SIG-M5 treated with dmso at 0.1 percent for 504 hours (cell line): ENCODE measurements at regions not wholly inside any gene's neighbourhood (a gene's known extent, or its start where the extent isn't known, plus 50 kb on each side); places are given as distances from the start of the nearest gene placed in this dataset.

ENCODE experiments used
- DNase-seq: peaks from one replicate; lab custom pipeline; 2025; ENCODE audit not compliant: unreplicated experiment; lab: John Stamatoyannopoulos, UW

- no peak for DNase-seq
Measured at GRCh38 chr15:69529961-69530633, 77.5 kb downstream of the RPLP1 start.

- DNase-seq: no peak
Measured at GRCh38 chr15:69530991-69531664, 78.5 kb downstream of the RPLP1 start.

GRCh38 chr15:69531665-69532027 lies 79.0 kb downstream of the RPLP1 start:
- no peak for DNase-seq

DNA sequence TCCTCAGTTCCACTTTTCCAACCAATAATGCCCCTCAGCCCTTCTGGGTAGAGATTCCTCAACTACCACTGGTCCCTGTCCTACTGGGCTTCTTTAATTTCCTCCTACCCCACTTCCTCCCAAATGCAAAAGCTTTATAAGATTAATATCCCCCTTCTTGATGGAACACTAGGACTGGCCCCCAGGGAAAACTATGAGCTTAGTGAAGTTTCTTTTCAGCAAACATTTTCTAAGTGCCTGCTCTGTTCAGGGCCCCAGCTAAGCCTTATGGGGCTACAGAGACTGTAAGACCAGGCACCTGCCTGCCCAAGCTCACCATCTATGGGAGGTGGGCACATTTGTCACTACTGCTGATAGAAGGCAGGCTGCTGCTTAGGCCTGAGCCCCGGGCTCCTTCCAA lies 79.4 kb downstream of the RPLP1 start:
- DNase-seq: no peak

- DNase-seq: no peak
Measured at GRCh38 chr15:69532856-69533255, 80.2 kb downstream of the RPLP1 start.

- DNase-seq: no peak
Measured at GRCh38 chr15:69533522-69533921, 80.9 kb downstream of the RPLP1 start.

DNA sequence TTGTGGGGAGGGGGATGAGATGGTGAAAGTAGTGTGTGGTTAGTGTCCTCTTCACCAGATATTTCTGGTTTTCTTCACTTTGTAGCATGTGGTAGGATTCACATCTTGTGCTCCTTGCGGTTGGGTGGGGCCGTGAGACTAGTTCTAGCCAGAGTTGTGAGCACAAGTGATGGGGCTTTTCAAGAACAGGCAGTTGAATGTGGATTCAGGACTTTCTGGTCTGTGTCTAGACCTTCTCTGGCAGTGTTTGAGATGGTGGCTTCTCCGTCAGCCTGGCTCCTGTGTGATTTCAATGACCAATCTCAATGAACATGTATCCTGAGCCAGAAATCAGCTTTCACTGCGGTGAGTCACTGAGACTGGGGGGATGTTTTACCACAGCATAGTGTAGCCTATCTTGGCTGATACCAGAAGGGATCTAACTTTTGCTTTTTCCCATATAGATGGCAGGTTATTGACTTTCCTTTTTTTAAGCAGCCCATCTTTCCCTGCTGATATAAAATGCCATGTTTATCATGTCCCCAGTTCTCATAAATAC lies 82.6 kb downstream of the RPLP1 start:
- peak; percentile 6 for DNase-seq

DNA sequence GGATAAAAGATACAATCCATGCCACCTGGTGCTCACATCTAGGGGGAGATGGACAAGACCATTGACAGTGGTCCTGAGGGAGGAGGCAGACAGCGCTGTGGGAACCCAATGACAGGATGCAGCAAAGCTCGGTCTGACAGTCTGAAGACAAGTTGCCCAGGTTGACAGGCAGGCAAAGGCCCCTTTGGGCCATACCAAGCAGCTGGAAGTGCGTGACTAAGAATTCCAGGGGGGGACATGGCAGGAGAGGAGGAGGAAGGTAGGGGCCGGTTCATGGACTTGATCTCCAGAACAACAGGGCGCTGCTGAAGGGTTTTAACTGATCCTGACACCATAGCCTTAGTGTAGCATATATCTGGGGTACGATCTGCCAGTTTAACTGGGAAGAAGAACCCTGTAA lies 83.4 kb downstream of the RPLP1 start:
- no peak for DNase-seq

DNA sequence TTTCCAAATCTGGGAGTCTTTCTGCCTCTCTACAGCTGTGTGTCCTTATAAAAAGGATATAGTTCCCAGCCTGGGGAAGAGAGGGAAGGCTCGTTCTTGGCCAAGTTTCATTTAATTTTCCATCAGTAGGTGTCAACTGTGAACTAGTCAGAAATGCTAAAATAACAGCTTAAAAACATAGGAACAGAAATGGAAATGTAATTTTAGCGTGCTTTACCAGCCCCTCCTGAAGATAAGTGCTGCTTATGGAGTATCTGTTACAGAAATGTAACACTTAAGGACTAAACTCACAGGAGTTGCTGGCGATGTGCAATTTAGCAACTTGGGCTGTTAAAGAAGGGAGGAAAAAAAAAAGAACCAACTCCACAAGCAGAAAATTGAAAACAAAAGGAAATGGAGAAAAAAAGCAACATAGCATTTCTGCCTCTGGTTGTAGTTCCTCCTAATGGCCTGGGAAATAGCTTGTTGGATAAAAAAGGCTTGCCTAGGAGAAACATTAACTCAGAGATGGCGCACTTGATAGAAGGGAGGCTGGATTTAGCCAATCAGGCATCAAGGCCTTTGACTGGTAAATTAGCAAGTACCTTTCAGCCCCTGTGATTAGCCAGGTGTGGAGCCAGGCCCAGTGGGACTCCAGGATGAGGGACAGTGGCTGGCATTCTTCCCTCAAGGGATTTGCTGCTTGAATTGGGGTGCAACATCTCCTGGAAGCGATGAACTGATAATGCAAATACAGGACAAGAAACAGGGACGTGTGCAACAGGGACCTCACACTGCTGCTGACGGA lies 84.3 kb downstream of the RPLP1 start:
- DNase-seq: no peak

DNA sequence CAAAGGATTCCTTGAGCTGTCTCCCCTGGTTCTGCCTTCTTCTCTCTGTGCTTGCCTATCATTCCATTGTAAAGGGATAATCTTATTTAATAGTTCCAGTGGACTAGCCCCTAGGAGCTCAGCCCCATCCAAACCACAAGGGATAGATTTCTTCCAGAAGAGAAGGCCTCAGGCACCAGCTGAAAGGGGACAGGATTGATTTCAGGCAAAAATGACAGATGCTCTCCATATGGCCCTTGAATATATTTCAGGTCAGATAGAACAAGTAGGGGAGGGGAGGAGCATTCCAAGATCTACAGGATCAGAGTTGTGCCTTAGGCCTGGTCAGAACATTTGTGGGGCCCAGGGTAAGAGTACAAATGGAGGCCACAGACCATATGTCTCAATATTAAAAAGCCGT lies 85.3 kb downstream of the RPLP1 start:
- DNase-seq: no peak

DNA sequence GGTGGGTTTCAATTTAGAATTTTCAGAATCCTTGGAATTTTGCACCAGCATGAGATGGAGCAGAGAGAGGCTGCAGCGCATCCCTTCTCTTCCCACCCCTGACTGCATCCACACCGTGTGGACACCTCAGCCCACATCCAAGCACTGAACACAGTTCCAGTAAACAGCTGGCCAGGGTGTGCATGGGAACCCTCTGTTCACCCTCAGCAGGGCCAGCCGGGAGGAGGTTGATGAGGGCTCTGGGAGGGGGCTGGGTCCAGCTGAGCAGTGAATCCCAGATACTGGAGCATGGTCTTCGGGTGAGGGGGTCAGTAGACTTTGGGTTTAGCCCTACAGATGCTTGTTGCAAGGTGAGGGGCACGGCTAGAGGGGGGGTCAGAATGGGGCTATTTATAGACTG lies 85.8 kb downstream of the RPLP1 start:
- no peak for DNase-seq

- DNase-seq: no peak
Measured at GRCh38 chr15:69539345-69539744, 86.7 kb downstream of the RPLP1 start.

GRCh38 chr15:69540622-69541021 lies 88.0 kb downstream of the RPLP1 start:
- no peak for DNase-seq

- DNase-seq: no peak
Measured at GRCh38 chr15:69542028-69542427, 89.4 kb downstream of the RPLP1 start.

DNA sequence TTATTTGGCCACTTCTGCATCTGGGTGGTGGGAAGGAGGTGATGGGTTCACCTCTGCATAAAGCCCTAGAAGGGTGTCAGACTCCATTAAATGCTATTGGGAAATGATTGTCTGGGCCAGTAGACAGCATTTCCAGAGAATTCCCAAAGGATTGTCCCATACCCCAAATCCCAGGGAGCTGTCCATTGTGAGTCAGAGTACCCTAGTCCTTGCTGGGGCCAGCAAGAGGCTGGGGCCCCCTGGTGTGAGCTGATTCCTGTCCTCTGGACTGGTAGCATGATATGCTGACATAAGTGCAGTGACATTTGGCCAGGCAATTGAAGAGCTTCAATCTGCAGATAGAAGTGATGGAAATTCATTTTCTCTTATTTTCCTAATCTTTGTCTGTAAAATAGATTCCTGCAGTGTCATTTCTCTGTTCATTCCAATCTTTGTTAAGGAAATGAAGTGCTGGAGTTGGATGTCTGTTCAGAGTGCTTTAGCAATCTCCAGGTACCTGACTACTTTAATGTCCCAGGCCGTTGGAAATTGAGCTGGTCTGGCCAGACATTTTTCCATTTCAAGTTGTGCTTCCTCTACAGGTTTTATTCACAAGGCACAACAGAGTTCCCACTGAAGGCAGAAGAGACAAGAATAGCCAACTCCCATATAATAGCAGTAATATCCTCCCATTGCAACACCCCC lies 91.2 kb downstream of the RPLP1 start:
- no peak for DNase-seq

DNA sequence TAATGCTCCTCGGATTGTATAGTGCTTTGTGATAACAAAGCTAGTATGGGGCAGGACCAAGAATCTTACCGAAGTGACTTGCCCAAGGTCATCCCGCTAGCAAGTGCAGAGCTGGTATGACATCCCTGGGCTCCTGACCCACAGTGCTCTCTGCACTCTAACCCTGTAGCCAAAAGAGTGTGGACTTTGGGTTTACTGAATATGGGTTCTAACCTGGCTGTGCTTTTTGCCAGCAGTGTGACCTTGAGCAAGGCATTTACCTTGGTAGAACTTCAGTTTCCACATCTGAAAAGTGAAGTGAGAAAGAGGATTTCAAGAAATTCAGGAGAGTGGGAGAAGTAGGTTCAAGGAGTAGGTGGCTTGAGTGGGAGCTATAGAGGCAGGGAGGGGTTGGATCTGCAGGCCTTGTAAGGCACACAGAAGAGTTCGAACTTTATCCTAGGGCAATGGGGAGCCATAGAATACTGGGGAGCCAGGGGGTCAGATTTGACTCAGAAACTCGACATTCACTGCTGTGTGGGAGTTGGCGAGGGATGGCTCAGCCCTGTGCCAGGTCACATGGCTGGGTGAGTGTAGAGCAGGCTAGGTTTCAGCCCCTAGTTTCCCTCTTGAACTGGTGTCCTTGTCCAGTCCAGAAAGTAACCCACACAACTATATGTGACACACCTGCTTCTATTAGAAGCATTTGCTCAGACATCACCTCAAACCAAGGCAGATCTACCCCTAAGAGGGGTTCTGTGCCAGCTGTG lies 91.9 kb downstream of the RPLP1 start:
- no peak for DNase-seq

DNA sequence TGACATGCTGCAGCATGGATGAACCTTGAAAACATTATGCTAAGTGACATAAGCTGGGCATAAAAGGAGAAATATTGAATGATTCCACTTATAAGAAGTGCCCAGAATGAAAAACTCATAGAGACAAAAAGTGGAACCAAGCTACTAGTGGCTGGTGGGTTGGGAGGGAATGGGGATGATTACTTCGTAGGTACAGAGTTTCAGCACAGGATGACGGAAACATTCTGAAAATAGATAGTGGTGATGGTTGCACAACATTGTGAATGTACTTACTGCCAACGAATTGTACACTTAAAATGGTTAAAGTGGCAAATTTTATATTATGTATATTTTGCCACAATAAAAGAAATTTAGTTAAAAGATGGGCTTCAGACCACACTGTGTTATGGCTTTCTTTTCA lies 93.6 kb downstream of the RPLP1 start:
- DNase-seq: peak; percentile 52

- no peak for DNase-seq
Measured at GRCh38 chr15:69548395-69549180, 96.0 kb downstream of the RPLP1 start.

DNA sequence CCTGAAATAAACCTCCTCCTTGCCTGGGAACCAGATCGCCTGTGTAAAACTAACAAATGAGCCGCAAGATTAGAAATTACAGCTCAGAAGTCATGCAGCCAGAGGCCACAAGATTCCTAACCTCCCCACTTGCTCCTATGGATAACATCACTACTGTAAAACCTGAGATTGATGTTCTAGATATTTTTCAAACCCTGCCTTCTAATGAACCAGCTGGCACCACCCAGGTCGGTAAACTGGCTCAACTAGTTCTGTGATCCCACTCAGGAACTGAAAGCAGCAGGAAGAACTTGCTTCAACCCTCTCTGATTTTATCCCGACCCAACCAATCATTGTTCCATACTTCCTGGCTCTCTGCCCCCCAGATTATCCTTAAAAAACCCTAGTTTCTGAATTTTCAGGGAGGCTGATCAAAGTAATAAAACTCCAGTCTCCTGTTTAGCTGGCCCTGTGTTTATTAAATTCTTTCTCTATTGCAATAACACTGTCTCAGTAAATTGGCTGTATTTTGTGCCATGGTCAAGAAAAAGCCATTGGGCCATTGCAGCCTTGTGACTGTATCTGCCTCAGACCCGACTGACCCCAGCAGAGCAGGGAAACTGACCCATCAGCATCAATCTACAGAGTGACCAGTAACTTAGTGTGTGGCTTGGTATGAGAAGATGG lies 98.9 kb downstream of the RPLP1 start:
- peak; percentile 6 for DNase-seq
